ENCODE measurements at regions not wholly inside any gene's neighbourhood (a gene's known extent, or its start where the extent isn't known, plus 50 kb on each side); places are given as distances from the start of the nearest gene placed in this dataset.

- TF ChIP-seq CTCF (IDR thresholded peaks at IDR 0.05) (no peak), POLR2AphosphoS5 (IDR thresholded peaks at IDR 0.05) (no peak)
These were observed 63.0 kb downstream of the GLUL start for GRCh38 chr1:182328591-182328990.
